Lung (tissue), 11 donors: ENCODE measurements at regions not wholly inside any gene's neighbourhood (a gene's known extent, or its start where the extent isn't known, plus 50 kb on each side); places are given as distances from the start of the nearest gene placed in this dataset.

ENCODE experiments used
- ATAC-seq: fragments of 200-7000 bp; cut with Tn5 transposase; one replicate; pipeline ENCODE4 v1.9.1; 2020; ENCODE audit warnings: moderate number of reproducible peaks; ENCODE audit not compliant: insufficient read depth, low FRiP score
- DNase-seq, 3 donors: peaks; one replicate each; pipeline ENCODE4 v3.0.0-alpha.2; 2013 to 2017
- H3K27ac ChIP-seq, 2 donors: one replicate each; pipeline ENCODE4 v1.5.1; 2013; ENCODE audit warnings: mild to moderate bottlenecking in 2 of 2, moderate library complexity in 2 of 2, control low read depth in 1 of 2, inconsistent platforms in 1 of 2, low read depth in 1 of 2, low read length in 1 of 2
- H3K27me3 ChIP-seq, 3 donors: one replicate each; pipeline ENCODE4 v1.5.1; 2013; ENCODE audit warnings: low read length in 2 of 3; ENCODE audit not compliant: control insufficient read depth in 3 of 3, insufficient read depth in 3 of 3
- H3K36me3 ChIP-seq, 4 donors: one replicate each; pipeline ENCODE4 v1.5.1; 2013; ENCODE audit warnings: low read length in 4 of 4, mild to moderate bottlenecking in 1 of 4, moderate library complexity in 1 of 4; ENCODE audit not compliant: control insufficient read depth in 4 of 4, insufficient read depth in 4 of 4
- H3K4me1 ChIP-seq, 5 donors: one replicate each; pipeline ENCODE4 v1.5.1; 2013; ENCODE audit warnings: low read length in 5 of 5, mild to moderate bottlenecking in 2 of 5, moderate library complexity in 1 of 5; ENCODE audit not compliant: control insufficient read depth in 5 of 5, insufficient read depth in 5 of 5
- H3K4me3 ChIP-seq: one replicate; pipeline ENCODE4 v1.5.1; 2013; ENCODE audit warnings: mild to moderate bottlenecking, control low read depth, moderate library complexity
- H3K9ac ChIP-seq, 2 donors: one replicate each; pipeline ENCODE4 v1.5.1; 2013; ENCODE audit warnings: low read length in 2 of 2, control low read depth in 1 of 2; ENCODE audit not compliant: insufficient read depth in 1 of 2
- H3K9me3 ChIP-seq, 4 donors: one replicate each; pipeline ENCODE4 v1.5.1; 2013; ENCODE audit warnings: low read length in 3 of 4, mild to moderate bottlenecking in 1 of 4, moderate library complexity in 1 of 4; ENCODE audit not compliant: control insufficient read depth in 4 of 4, insufficient read depth in 3 of 4
- WGBS, 2 donors: extraction: QIAGEN DNeasy Blood & Tissue Kit; methylation state at CpG; one replicate each; pipeline ENCODE4 v1.1.7; 2013; 5-methylcytosine and 5-hydroxymethylcytosine counted together
- TF ChIP-seq, protein P1 (sequence below): IDR thresholded peaks from 2 replicates; pipeline ENCODE4 v1.5.1; 2012; ENCODE audit warnings: mild to moderate bottlenecking; ENCODE audit errors: control extremely low read depth, extremely low read depth
- donor health status: control.
- donor health status: control.
- donor health status: Bipolar disorder and iron deficiency.
- donor health status: healthy.
- donor health status: DM: yes; HTN: yes; CAD: no.

DNA sequence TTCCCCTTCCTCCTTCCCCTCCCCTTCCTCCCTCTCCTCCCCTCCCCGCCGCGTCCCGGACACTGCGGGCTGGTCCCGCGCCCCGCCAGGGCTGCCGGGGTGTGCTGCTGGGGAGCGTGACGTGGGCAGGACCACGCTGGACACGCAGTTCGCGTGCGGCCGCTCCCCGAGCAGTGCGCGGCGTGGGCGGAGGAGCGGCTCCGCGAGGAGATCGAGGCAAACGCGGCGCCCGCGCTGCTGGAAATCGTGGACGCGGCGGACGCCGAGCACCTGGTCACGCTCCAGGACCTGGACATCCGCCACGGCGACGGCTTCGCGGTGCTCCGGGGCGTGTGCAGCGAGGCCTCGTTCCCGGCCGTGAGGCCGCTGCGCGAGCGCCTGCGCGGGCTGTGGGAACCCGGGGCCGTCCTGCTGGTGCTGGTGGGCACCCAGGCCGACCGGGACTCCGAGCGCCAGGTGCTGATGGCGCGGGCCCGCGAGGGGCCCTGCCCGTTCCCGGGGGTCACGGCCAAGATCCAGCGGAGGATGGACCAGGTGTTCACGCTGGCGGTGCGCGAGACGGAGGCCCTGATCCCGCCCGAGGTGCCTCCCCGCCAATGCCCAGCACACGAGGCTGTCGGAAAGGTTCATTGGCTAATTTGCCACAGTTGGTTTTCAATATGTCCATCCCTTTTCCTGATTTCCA lies 84.3 kb downstream of the TNFAIP2 start:
- no peak overlapping the region for H3K9ac ChIP-seq
- peaks cover 0 to 23% (median 6%) of the 10 kb centered on the region in 4 donors for H3K9me3 ChIP-seq
- TF ChIP-seq, protein P1, sequence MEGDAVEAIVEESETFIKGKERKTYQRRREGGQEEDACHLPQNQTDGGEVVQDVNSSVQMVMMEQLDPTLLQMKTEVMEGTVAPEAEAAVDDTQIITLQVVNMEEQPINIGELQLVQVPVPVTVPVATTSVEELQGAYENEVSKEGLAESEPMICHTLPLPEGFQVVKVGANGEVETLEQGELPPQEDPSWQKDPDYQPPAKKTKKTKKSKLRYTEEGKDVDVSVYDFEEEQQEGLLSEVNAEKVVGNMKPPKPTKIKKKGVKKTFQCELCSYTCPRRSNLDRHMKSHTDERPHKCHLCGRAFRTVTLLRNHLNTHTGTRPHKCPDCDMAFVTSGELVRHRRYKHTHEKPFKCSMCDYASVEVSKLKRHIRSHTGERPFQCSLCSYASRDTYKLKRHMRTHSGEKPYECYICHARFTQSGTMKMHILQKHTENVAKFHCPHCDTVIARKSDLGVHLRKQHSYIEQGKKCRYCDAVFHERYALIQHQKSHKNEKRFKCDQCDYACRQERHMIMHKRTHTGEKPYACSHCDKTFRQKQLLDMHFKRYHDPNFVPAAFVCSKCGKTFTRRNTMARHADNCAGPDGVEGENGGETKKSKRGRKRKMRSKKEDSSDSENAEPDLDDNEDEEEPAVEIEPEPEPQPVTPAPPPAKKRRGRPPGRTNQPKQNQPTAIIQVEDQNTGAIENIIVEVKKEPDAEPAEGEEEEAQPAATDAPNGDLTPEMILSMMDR, result no peak
- ATAC-seq, result peak; percentile 27
- H3K27me3 ChIP-seq, result peaks cover 0 to 25% (median 10%) of the 10 kb centered on the region in 3 donors
- no peaks in the 10 kb centered on the region for H3K36me3 ChIP-seq
- H3K27ac ChIP-seq, result peak overlapping the region in 1 of 2 donors; percentile 41
- peak in 2 of 3 donors; percentile 12 to 28 for DNase-seq
- WGBS, 2 donors, result 3 to 7% methylated on average over 46 to 80 of the region's 80 CpGs
- H3K4me1 ChIP-seq, result peaks cover 0 to 10% (median 6%) of the 10 kb centered on the region in 5 donors
- peak overlapping the region; percentile 0 for H3K4me3 ChIP-seq

DNA sequence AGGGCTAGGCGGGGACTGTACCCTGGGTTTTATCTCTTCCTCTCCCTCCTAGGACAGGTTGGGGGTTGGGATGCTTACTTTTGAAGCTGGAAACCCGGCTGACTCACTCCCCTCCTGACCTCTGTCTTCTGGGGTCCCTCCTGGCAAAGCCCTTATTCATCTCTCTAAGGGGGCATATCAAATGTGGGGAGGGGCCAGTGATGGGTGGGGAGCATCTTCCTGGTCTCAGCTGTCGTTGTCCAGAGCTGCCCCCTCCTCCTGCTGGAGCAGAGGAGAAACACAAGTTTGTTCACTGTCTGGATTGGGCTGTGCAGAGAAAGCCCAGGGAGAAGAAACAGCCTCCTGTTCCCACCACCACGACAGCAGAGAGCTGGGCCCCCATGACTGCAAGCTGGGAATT lies 85.8 kb downstream of the TNFAIP2 start:
- ATAC-seq, result no peak
- H3K9ac ChIP-seq, result no peak overlapping the region
- H3K27ac ChIP-seq, result no peak overlapping the region

GRCh38 chr14:103209506-103209905 lies 86.2 kb downstream of the TNFAIP2 start:
- TF ChIP-seq, protein P1, result no peak
- DNase-seq (no peak), ATAC-seq (no peak)
- no peak overlapping the region for H3K4me3 ChIP-seq
- no peak overlapping the region for H3K27ac ChIP-seq
- WGBS, 2 donors, result 67 to 72% methylated on average over 3 of the region's 3 CpGs
- peaks cover 0 to 10% (median 6%) of the 10 kb centered on the region in 5 donors for H3K4me1 ChIP-seq
- H3K9me3 ChIP-seq, result peaks cover 0 to 14% (median 3%) of the 10 kb centered on the region in 4 donors
- H3K9ac ChIP-seq, result no peak overlapping the region
- peaks cover 0 to 25% (median 10%) of the 10 kb centered on the region in 3 donors for H3K27me3 ChIP-seq
- no peaks in the 10 kb centered on the region for H3K36me3 ChIP-seq

More for the DNA sequence above, 85.8 kb downstream of the TNFAIP2 start:
- Histone ChIP-seq H3K27me3 (peaks cover 0 to 25% (median 10%) of the 10 kb centered on the region in 3 donors), H3K4me1 (peaks cover 0 to 10% (median 6%) of the 10 kb centered on the region in 5 donors), H3K4me3 (no peak overlapping the region), H3K36me3 (no peaks in the 10 kb centered on the region), H3K9me3 (peaks cover 0 to 17% (median 4%) of the 10 kb centered on the region in 4 donors)
- 39 to 41% methylated on average over 4 of the region's 4 CpGs for WGBS, 2 donors
- peak in 1 of 3 donors; percentile 10 for DNase-seq
- TF ChIP-seq, protein P1, result no peak
